ENCODE measurements at regions not wholly inside any gene's neighbourhood (a gene's known extent, or its start where the extent isn't known, plus 50 kb on each side); places are given as distances from the start of the nearest gene placed in this dataset.
"Not testable (repeated sequence)": the region's sequence is repeated elsewhere in the genome, so short reads cannot be mapped to it uniquely, and the experiment has no call there.

DNA sequence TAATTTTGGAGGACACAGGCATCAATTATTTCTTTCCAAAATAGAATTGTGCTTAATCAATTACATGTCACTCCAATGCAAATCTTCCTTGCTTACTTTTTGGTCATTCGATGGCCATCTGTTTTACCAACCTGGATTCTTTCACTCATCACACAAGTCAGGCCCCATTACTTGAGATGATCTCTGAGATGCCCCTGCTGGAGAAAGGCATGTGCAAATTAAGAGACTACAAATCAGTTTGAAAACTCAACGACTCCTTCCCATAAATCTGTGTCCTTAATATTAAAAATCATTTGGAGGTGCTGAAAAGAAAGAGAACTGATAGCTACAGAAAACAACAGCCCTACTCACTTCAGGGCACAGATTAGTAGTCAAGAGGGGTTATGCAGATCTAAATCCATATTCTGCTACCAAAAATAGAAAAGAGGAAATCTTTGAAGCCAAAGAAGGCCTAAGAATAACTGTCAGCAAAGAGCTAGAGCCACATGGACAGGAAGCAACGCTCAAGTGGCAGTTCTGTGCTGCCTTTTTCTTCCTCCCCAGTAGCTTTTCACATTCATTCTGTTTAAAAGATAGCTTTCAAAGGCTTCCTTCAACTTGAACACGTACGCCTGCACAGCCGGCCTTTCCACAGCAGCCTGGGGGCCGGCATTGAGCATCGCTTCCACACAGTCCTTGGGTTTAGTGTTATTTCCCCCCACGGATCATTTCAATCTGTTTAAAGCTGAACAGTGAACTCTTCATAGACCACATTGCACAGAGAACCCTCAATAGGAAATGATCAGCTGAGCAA is 79.3 kb upstream of the MAP3K1 start:
- no peaks in the 10 kb centered on the region for H3K27me3 Mint-ChIP-seq (ENCODE audit: insufficient read depth, unreplicated experiment)
- H3K4me3 Mint-ChIP-seq (ENCODE audit: unreplicated experiment), result no peak overlapping the region
- POLR2A ChIA-PET, result interaction anchor here (0.6 kb wide), 2 partner anchors 66 to 87 kb away, joined by 3 read pairs; no protein-coding TSS in a partner anchor
- no peak for DNase-seq (ENCODE audit: unreplicated experiment)
- CTCF ChIA-PET, result interaction anchor here (1.0 kb wide), 1 partner anchor 36 kb away, joined by 3 read pairs; no protein-coding TSS in a partner anchor
- no peaks in the 10 kb centered on the region for H3K36me3 Mint-ChIP-seq (ENCODE audit: insufficient read depth, unreplicated experiment)
- TF ChIP-seq, protein P1, sequence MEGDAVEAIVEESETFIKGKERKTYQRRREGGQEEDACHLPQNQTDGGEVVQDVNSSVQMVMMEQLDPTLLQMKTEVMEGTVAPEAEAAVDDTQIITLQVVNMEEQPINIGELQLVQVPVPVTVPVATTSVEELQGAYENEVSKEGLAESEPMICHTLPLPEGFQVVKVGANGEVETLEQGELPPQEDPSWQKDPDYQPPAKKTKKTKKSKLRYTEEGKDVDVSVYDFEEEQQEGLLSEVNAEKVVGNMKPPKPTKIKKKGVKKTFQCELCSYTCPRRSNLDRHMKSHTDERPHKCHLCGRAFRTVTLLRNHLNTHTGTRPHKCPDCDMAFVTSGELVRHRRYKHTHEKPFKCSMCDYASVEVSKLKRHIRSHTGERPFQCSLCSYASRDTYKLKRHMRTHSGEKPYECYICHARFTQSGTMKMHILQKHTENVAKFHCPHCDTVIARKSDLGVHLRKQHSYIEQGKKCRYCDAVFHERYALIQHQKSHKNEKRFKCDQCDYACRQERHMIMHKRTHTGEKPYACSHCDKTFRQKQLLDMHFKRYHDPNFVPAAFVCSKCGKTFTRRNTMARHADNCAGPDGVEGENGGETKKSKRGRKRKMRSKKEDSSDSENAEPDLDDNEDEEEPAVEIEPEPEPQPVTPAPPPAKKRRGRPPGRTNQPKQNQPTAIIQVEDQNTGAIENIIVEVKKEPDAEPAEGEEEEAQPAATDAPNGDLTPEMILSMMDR (IDR thresholded peaks at IDR 0.05; ENCODE audit: unreplicated experiment), result no peak
- intact Hi-C loops (cut with micrococcal nuclease), result no loop called here
- BruUV-seq (replicated peaks), result no TSS peak
- H3K27ac Mint-ChIP-seq (ENCODE audit: low read depth, unreplicated experiment), result no peak overlapping the region
- no peaks in the 10 kb centered on the region for H3K9me3 Mint-ChIP-seq (ENCODE audit: unreplicated experiment)
- H3K4me1 Mint-ChIP-seq (ENCODE audit: insufficient read depth, unreplicated experiment), result no peaks in the 10 kb centered on the region

DNA sequence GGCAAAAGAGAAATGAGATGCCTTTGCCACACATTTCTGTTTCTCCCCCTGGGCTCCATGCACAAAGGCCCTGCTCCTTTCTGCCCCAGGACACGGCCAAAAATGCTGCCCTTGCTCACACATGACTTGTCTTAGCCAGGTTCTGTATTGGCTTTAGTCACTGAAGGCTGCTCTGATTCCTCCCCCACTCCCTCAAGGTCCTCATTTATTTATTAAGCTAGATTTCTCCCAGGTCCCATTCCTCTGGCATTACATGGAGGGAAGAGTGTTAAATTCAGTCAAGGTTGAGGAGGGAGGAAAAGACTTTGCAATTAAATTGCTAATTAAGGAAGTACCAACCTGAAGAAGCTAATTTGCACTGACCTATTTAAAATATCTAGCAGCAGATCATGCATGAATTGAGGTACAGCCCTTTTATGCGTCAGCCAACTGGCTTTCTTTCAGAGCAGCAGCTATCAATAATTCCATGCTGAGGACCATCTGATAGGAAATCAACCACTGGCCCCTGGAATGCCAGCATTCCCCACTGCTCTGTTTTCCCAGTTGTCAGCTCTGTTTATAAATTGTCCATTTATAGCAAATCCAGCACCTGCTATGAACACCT is 81.2 kb upstream of the MAP3K1 start:
- intact Hi-C loops (cut with micrococcal nuclease), result no loop called here
- TF ChIP-seq, protein P1 (IDR thresholded peaks at IDR 0.05; ENCODE audit: unreplicated experiment), result no peak
- no peaks in the 10 kb centered on the region for H3K36me3 Mint-ChIP-seq (ENCODE audit: insufficient read depth, unreplicated experiment)

DNA sequence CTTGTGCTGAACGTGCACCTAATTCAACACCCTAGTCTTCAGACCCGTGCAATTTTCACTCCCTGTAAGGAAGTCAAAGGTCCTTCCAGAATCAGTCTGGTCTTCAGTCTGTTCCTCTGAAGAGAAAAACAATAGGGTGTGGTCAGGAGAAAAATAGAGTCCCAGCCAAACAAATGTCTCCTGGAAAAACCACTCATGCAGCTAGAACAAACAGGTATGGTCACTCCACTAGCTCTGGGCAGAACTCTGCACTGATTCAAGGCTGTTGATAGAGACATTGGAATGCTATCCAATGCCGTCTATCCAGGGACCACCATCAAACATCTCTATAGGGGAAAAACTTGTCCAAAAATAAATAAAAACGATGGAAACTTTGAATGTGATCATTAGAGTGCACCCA is 81.8 kb upstream of the MAP3K1 start:
- Mint-ChIP-seq H3K9me3 (ENCODE audit: unreplicated experiment) (no peaks in the 10 kb centered on the region), H3K4me1 (ENCODE audit: insufficient read depth, unreplicated experiment) (no peaks in the 10 kb centered on the region), H3K27me3 (ENCODE audit: insufficient read depth, unreplicated experiment) (no peaks in the 10 kb centered on the region), H3K4me3 (ENCODE audit: unreplicated experiment) (no peak overlapping the region), H3K36me3 (ENCODE audit: insufficient read depth, unreplicated experiment) (no peaks in the 10 kb centered on the region), H3K27ac (ENCODE audit: low read depth, unreplicated experiment) (no peak overlapping the region)
- TF ChIP-seq, protein P1 (IDR thresholded peaks at IDR 0.05; ENCODE audit: unreplicated experiment), result no peak
- POLR2A ChIA-PET, result interaction anchor here (1.0 kb wide), 1 partner anchor 9 kb away, joined by 6 read pairs; no protein-coding TSS in a partner anchor
- intact Hi-C loops (cut with micrococcal nuclease), result no loop called here
- DNase-seq (ENCODE audit: unreplicated experiment), result no peak
- BruUV-seq (replicated peaks), result no TSS peak
- CTCF ChIA-PET, result no interaction called here

More for the DNA sequence above, 81.2 kb upstream of the MAP3K1 start:
- no peaks in the 10 kb centered on the region for H3K9me3 Mint-ChIP-seq (ENCODE audit: unreplicated experiment)
- H3K27me3 Mint-ChIP-seq (ENCODE audit: insufficient read depth, unreplicated experiment), result no peaks in the 10 kb centered on the region
- no peak for DNase-seq (ENCODE audit: unreplicated experiment)
- ChIA-PET POLR2A (interaction anchor here (1.0 kb wide), 1 partner anchor 9 kb away, joined by 6 read pairs; no protein-coding TSS in a partner anchor), CTCF (no interaction called here)
- no TSS peak for BruUV-seq (replicated peaks)
- no peak overlapping the region for H3K27ac Mint-ChIP-seq (ENCODE audit: low read depth, unreplicated experiment)
- no peaks in the 10 kb centered on the region for H3K4me1 Mint-ChIP-seq (ENCODE audit: insufficient read depth, unreplicated experiment)
- H3K4me3 Mint-ChIP-seq (ENCODE audit: unreplicated experiment), result no peak overlapping the region

DNA sequence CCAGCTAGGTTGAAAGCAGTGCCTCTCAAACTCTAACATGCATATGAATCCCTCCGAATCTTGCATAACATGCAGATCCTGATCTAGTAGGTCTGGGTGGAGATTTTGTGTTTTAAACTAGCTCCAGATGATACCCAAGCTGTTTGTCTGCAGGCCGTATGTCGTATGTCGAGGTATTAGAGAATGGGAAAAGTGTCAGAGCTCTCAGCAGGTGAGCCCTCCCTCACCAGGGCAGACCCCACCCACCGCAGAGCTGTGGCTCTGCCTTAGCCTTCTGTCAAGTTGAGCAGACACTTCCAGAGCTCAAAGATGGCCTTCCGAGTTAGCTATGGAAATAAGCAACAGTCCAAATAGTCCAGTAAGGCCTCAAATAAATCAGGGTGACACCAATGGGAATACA is 83.2 kb upstream of the MAP3K1 start:
- CTCF ChIA-PET, result interaction anchor here (0.6 kb wide), 1 partner anchor 91 kb away, joined by 6 read pairs; no protein-coding TSS in a partner anchor
- H3K36me3 Mint-ChIP-seq (ENCODE audit: insufficient read depth, unreplicated experiment), result no peaks in the 10 kb centered on the region
- BruUV-seq (replicated peaks), result no TSS peak
- no peaks in the 10 kb centered on the region for H3K9me3 Mint-ChIP-seq (ENCODE audit: unreplicated experiment)
- no peak overlapping the region for H3K27ac Mint-ChIP-seq (ENCODE audit: low read depth, unreplicated experiment)
- TF ChIP-seq, protein P1 (IDR thresholded peaks at IDR 0.05; ENCODE audit: unreplicated experiment), result no peak
- no peaks in the 10 kb centered on the region for H3K4me1 Mint-ChIP-seq (ENCODE audit: insufficient read depth, unreplicated experiment)
- intact Hi-C loops (cut with micrococcal nuclease), result no loop called here
- no peak overlapping the region for H3K4me3 Mint-ChIP-seq (ENCODE audit: unreplicated experiment)
- no peak for DNase-seq (ENCODE audit: unreplicated experiment)
- POLR2A ChIA-PET, result interaction anchor here (0.5 to 0.6 kb wide), 2 partner anchors 15 to 246 kb away, joined by 4 read pairs; no protein-coding TSS in a partner anchor
- no peaks in the 10 kb centered on the region for H3K27me3 Mint-ChIP-seq (ENCODE audit: insufficient read depth, unreplicated experiment)

DNA sequence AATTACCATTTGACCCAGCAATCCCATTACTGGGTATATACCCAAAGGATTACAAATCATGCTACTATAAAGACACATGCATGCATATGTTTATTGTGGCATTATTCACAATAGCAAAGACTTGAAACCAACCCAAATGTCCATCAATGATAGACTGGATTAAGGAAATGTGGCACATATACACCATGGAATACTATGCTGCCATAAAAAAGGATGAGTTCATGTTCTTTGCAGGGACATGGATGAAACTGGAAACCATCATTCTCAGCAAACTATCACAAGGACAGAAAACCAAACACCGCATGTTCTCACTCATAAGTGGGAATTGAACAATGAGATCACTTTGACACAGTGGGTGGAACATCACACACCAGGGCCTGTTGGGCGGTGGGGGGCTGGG is 83.9 kb upstream of the MAP3K1 start:
- POLR2A ChIA-PET, result interaction anchor here (0.5 kb wide), 1 partner anchor 14 kb away, joined by 4 read pairs; no protein-coding TSS in a partner anchor
- BruUV-seq (replicated peaks); CTCF ChIA-PET; H3K27ac Mint-ChIP-seq (ENCODE audit: low read depth, unreplicated experiment); intact Hi-C loops (cut with micrococcal nuclease); H3K36me3 Mint-ChIP-seq (ENCODE audit: insufficient read depth, unreplicated experiment); DNase-seq (ENCODE audit: unreplicated experiment); H3K4me3 Mint-ChIP-seq (ENCODE audit: unreplicated experiment); H3K4me1 Mint-ChIP-seq (ENCODE audit: insufficient read depth, unreplicated experiment); H3K9me3 Mint-ChIP-seq (ENCODE audit: unreplicated experiment); H3K27me3 Mint-ChIP-seq (ENCODE audit: insufficient read depth, unreplicated experiment): not testable (repeated sequence)

Measured in MCF 10A (cell line).